K562 (cell line): ENCODE measurements at regions not wholly inside any gene's neighbourhood (a gene's known extent, or its start where the extent isn't known, plus 50 kb on each side); places are given as distances from the start of the nearest gene placed in this dataset.

Experiments used
- ATAC-seq: fragments of 200-7000 bp; cut with Tn5 transposase; 3 replicates; pipeline ENCODE4 v1.9.1; 2020; ENCODE audit warnings: moderate library complexity
- BruUV-seq: library from RNA; stranded (reverse); fragments of 400-500 nt; replicated peaks from 2 replicates; lab custom pipeline; 2021; lab: Mats Ljungman, UMichigan
- CTCF ChIA-PET: fragments of 300-600 bp; formaldehyde crosslinking; extraction: SDS; loops from one replicate; lab custom pipeline; 2021; ENCODE audit warnings: low intra/inter-chr PET ratio; lab: Yijun Ruan, JAX
- POLR2A ChIA-PET: fragments of 300-600, 350-650 bp; sonication (Branson Sonifier 250); formaldehyde crosslinking; extraction: SDS; loops from one replicate; lab custom pipeline; 2021; ENCODE audit warnings: antibody characterized with exemption, inconsistent platforms; lab: Yijun Ruan, JAX
- DNase-seq, 4 experiments: peaks; one replicate each; pipeline versions ENCODE4 v3.0.0 to v3.0.0-alpha.2; 2011 to 2018; ENCODE audit warnings: low spot score in 3 of 4, mixed read lengths in 3 of 4; ENCODE audit errors: extremely low read depth in 1 of 4
- FAIRE-seq: peaks from 2 replicates; lab custom pipeline; 2011; peaks lifted over from hg19 to GRCh38; lab: Jason Lieb, UNC
- H2AFZ ChIP-seq: 2 replicates; pipeline ENCODE4 v1.6.0; 2011; ENCODE audit warnings: low read depth, low read length, control low read depth, inconsistent platforms
- H3K27ac ChIP-seq: fragments of 200-600 bp; 3 replicates; pipeline ENCODE4 v1.8.0; 2011; ENCODE audit warnings: low read depth, mild to moderate bottlenecking, control low read depth, inconsistent platforms, low read length, moderate library complexity, mixed read lengths; ENCODE audit errors: extremely low read depth
- H3K27me3 ChIP-seq, 2 experiments: fragments of 300-600 bp in 1 of 2; 2 replicates in 1 of 2; 3 replicates in 1 of 2; pipeline versions ENCODE4 v1.6.0 to v1.8.0; 2011; ENCODE audit warnings: inconsistent platforms in 2 of 2, low read length in 2 of 2, mild to moderate bottlenecking in 1 of 2, mixed read lengths in 1 of 2, moderate library complexity in 1 of 2; ENCODE audit not compliant: control insufficient read depth in 2 of 2, insufficient read depth in 2 of 2
- H3K36me3 ChIP-seq: fragments of 300-600 bp; 3 replicates; pipeline ENCODE4 v1.8.0; 2011; ENCODE audit warnings: mild to moderate bottlenecking, low read length, inconsistent platforms; ENCODE audit not compliant: control insufficient read depth, insufficient read depth
- H3K4me1 ChIP-seq, 2 experiments: fragments of 200-600 bp in 1 of 2; replicated peaks in 1 of 2; 2 replicates in 1 of 2; 3 replicates in 1 of 2; pipeline versions ENCODE4 v1.5.1 to v1.8.0; 2011; ENCODE audit warnings: inconsistent platforms in 2 of 2, low read length in 2 of 2, mild to moderate bottlenecking in 1 of 2, mixed read lengths in 1 of 2, moderate library complexity in 1 of 2; ENCODE audit not compliant: control insufficient read depth in 2 of 2, insufficient read depth in 2 of 2
- H3K4me2 ChIP-seq: 2 replicates; pipeline ENCODE4 v1.6.1; 2011; ENCODE audit warnings: low read length, control low read depth, inconsistent platforms, mixed read lengths; ENCODE audit not compliant: insufficient read depth
- H3K4me3 ChIP-seq: fragments of 200-600 bp; sonication (generic), shearing (Covaris generic); 2 replicates; pipeline ENCODE4 v1.5.1; 2016; ENCODE audit warnings: control low read depth, inconsistent platforms
- H3K79me2 ChIP-seq: fragments of 200-600 bp; 3 replicates; pipeline ENCODE4 v1.8.0; 2011; ENCODE audit warnings: low read length, inconsistent platforms; ENCODE audit not compliant: control insufficient read depth, insufficient read depth
- H3K9ac ChIP-seq, 2 experiments: 2 replicates each; pipeline versions ENCODE4 v1.6.0 to v1.6.1; 2011; ENCODE audit warnings: low read depth in 2 of 2, low read length in 2 of 2, control low read depth in 1 of 2, inconsistent platforms in 1 of 2, mild to moderate bottlenecking in 1 of 2, mixed read lengths in 1 of 2; ENCODE audit not compliant: insufficient read depth in 1 of 2
- H3K9me1 ChIP-seq: one replicate; pipeline ENCODE4 v1.6.0; 2011; ENCODE audit warnings: inconsistent platforms, mild to moderate bottlenecking, low read length, moderate library complexity; ENCODE audit not compliant: control insufficient read depth, insufficient read depth
- H3K9me3 ChIP-seq: replicated peaks from 2 replicates; pipeline ENCODE4 v1.5.1; 2011; ENCODE audit warnings: low read depth, low read length, inconsistent platforms; ENCODE audit not compliant: control insufficient read depth, insufficient read depth
- H4K20me1 ChIP-seq: replicated peaks from 2 replicates; pipeline ENCODE4 v1.6.1; 2011; ENCODE audit warnings: low read length, inconsistent platforms, mixed read lengths; ENCODE audit not compliant: control insufficient read depth, insufficient read depth
- CBX2 ChIP-seq: fragments of 200-600 bp; sonication (generic); IDR thresholded peaks from one replicate; pipeline ENCODE4 v1.6.1; 2012; ENCODE audit warnings: mild to moderate bottlenecking, low read length, inconsistent platforms; ENCODE audit not compliant: insufficient read depth, poor library complexity, severe bottlenecking
- CTBP1 ChIP-seq: fragments of 450-650 bp; IDR thresholded peaks from 2 replicates; pipeline ENCODE4 v1.6.1; 2016; ENCODE audit warnings: borderline replicate concordance
- DACH1 ChIP-seq: fragments of 450-650 bp; IDR thresholded peaks from 2 replicates; pipeline ENCODE4 v1.6.1; 2018; ENCODE audit not compliant: partially characterized antibody
- FOXA3 ChIP-seq, 2 experiments: fragments of 450-650 bp in 1 of 2; sonication (generic) in 1 of 2; formaldehyde crosslinking; IDR thresholded peaks in 1 of 2; conservative IDR thresholded peaks in 1 of 2; 2 replicates each; pipeline versions ENCODE4 v1.4.0 to v1.8.0; 2020 to 2022; ENCODE audit warnings: mild to moderate bottlenecking in 2 of 2, missing genetic modification reagents in 1 of 2
- HDAC6 ChIP-seq: IDR thresholded peaks from 2 replicates; pipeline ENCODE4 v1.6.1; 2012; ENCODE audit warnings: low read depth, mild to moderate bottlenecking, control low read depth, inconsistent platforms, low read length, moderate library complexity
- HINFP ChIP-seq: fragments of 450-650 bp; conservative IDR thresholded peaks from 2 replicates; pipeline ENCODE4 v1.6.1; 2016; ENCODE audit warnings: missing genetic modification characterization, low read depth, mild to moderate bottlenecking, control low read depth, missing compliant biosample characterization
- KLF1 ChIP-seq: fragments of 450-650 bp; IDR thresholded peaks from 2 replicates; pipeline ENCODE4 v1.6.1; 2016; ENCODE audit warnings: missing genetic modification characterization, missing compliant biosample characterization
- LARP7 ChIP-seq: fragments of 450-650 bp; IDR thresholded peaks from 2 replicates; pipeline ENCODE4 v1.6.1; 2016
- MAFG ChIP-seq: fragments of 450-650 bp; conservative IDR thresholded peaks from 2 replicates; pipeline ENCODE4 v1.6.1; 2016; ENCODE audit warnings: missing genetic modification characterization, missing compliant biosample characterization
- MXD1 ChIP-seq: fragments of 250-450 bp; sonication (Bioruptor Pico); IDR thresholded peaks from 2 replicates; pipeline ENCODE4 v1.8.0; 2021; ENCODE audit warnings: borderline replicate concordance, mild to moderate bottlenecking, moderate library complexity; ENCODE audit not compliant: poor library complexity, severe bottlenecking
- NFIC ChIP-seq: fragments of 450-650 bp; IDR thresholded peaks from 2 replicates; pipeline ENCODE4 v1.6.1; 2017; ENCODE audit warnings: mild to moderate bottlenecking, inconsistent platforms
- NFXL1 ChIP-seq: fragments of 450-650 bp; formaldehyde crosslinking; IDR thresholded peaks from 2 replicates; pipeline ENCODE4 v1.4.0; 2021; ENCODE audit warnings: mild to moderate bottlenecking
- PCBP1 ChIP-seq: fragments of 200-400 bp; formaldehyde crosslinking; IDR thresholded peaks from 2 replicates; pipeline ENCODE4 v1.6.1; 2018; ENCODE audit warnings: mild to moderate bottlenecking, low read depth, low read length; ENCODE audit not compliant: poor library complexity, severe bottlenecking
- PML ChIP-seq: IDR thresholded peaks from 2 replicates; pipeline ENCODE4 v1.6.1; 2012; ENCODE audit warnings: low read length, inconsistent platforms
- PTTG1 ChIP-seq: fragments of 450-650 bp; IDR thresholded peaks from 2 replicates; pipeline ENCODE4 v1.6.1; 2016; ENCODE audit warnings: low read depth, mild to moderate bottlenecking, missing genetic modification characterization, missing compliant biosample characterization
- TEAD1 ChIP-seq, 2 experiments: fragments of 450-650 bp in 1 of 2; sonication (generic) in 1 of 2; formaldehyde crosslinking; IDR thresholded peaks; 2 replicates each; pipeline versions ENCODE4 v1.4.0 to v1.8.0; 2020 to 2022; ENCODE audit warnings: mild to moderate bottlenecking in 2 of 2, missing genetic modification reagents in 1 of 2
- ZNF165 ChIP-seq: fragments of 250-450 bp; sonication (Bioruptor Pico); IDR thresholded peaks from 2 replicates; pipeline ENCODE4 v1.4.0; 2020; ENCODE audit warnings: borderline replicate concordance
- ZNF311 ChIP-seq: fragments of 250-450 bp; sonication (Bioruptor Pico); IDR thresholded peaks from 2 replicates; pipeline ENCODE4 v1.4.0; 2020; ENCODE audit warnings: mild to moderate bottlenecking, moderate library complexity
- ZNF57 ChIP-seq: fragments of 450-650 bp; formaldehyde crosslinking; IDR thresholded peaks from 2 replicates; pipeline ENCODE4 v1.4.0; 2020; ENCODE audit warnings: mild to moderate bottlenecking, moderate library complexity
- WGBS: fragments of 100-300 bp; shearing (Covaris generic); methylation state at CpG from one replicate; pipeline ENCODE4 v1.1.6; 2016; ENCODE audit warnings: low coverage, mixed read lengths; ENCODE audit not compliant: insufficient coverage; ENCODE audit errors: missing lambda C conversion rate; 5-methylcytosine and 5-hydroxymethylcytosine counted together
- in situ Hi-C: fragments of 300-500 bp; cut with MboI; formaldehyde crosslinking; loops from 4 replicates; pipeline ENCODE4 v1.15.0; 2018; ENCODE audit warnings: inconsistent platforms, mixed read lengths
- intact Hi-C: fragments of 100-400 bp; cut with micrococcal nuclease; formaldehyde crosslinking; loops from 2 replicates; pipeline ENCODE4 v1.14.2; 2022

- H3K4me1 ChIP-seq, result no peaks in the 10 kb centered on the region
- intact Hi-C loops, result no loop called here
- no peaks in the 10 kb centered on the region for H4K20me1 ChIP-seq
- in situ Hi-C loops, result no loop called here
- FAIRE-seq (no peak), DNase-seq (no peak), ATAC-seq (no peak)
- no peak overlapping the region for H3K27ac ChIP-seq
- H3K36me3 ChIP-seq, result no peaks in the 10 kb centered on the region
- CTCF ChIA-PET, result no interaction called here
- no peak overlapping the region for H3K9ac ChIP-seq
- H3K4me2 ChIP-seq, result no peak overlapping the region
- POLR2A ChIA-PET, result no interaction called here
- no peaks in the 10 kb centered on the region for H3K9me3 ChIP-seq
- H2AFZ ChIP-seq, result no peak overlapping the region
- BruUV-seq, result no TSS peak
- no peaks in the 10 kb centered on the region for H3K79me2 ChIP-seq
- H3K27me3 ChIP-seq, result no peaks in the 10 kb centered on the region
- no peaks in the 10 kb centered on the region for H3K9me1 ChIP-seq
- H3K4me3 ChIP-seq, result no peak overlapping the region
- no peak for TF ChIP-seq DACH1
- TF ChIP-seq NFIC, result no peak
- no peak for TF ChIP-seq PML
- TF ChIP-seq HINFP (tag), result no peak
- TF ChIP-seq CTBP1, result no peak
- TF ChIP-seq LARP7, result no peak
- TF ChIP-seq HDAC6, result no peak
- no peak for TF ChIP-seq ZNF311 (CRISPR knock-in tag)
- TF ChIP-seq KLF1 (tag), result no peak
- TF ChIP-seq PTTG1 (tag), result no peak
- TF ChIP-seq NFXL1 (CRISPR knock-in tag), result no peak
- no peak for TF ChIP-seq ZNF57 (CRISPR knock-in tag)
- no peak for TF ChIP-seq FOXA3 (CRISPR knock-in tag; conservative IDR thresholded peaks at IDR 0.05 in 1 of 2, IDR thresholded peaks at IDR 0.05 in 1 of 2)
- TF ChIP-seq ZNF165 (CRISPR knock-in tag), result no peak
- no peak for TF ChIP-seq CBX2
- no peak for TF ChIP-seq MAFG (tag)
- TF ChIP-seq MXD1 (CRISPR knock-in tag), result no peak
- TF ChIP-seq TEAD1 (CRISPR knock-in tag; IDR thresholded peaks at IDR 0.05), result no peak
- no peak for TF ChIP-seq PCBP1
- WGBS, result 0% methylated on average over 5 of the region's 5 CpGs
Measured at GRCh38 chr7:68821846-68822245, 776.4 kb upstream of the AUTS2 start.
